Hematopoietic multipotent progenitor cell (in vitro differentiated cells): ENCODE measurements at regions not wholly inside any gene's neighbourhood (a gene's known extent, or its start where the extent isn't known, plus 50 kb on each side); places are given as distances from the start of the nearest gene placed in this dataset.

ENCODE experiments used
- DNase-seq, 3 donors: peaks; one replicate each; pipeline ENCODE4 v3.0.0-alpha.2; 2011 to 2015; ENCODE audit warnings: low read depth in 2 of 3, low spot score in 2 of 3

GRCh38 chr9:109830545-109830944 is 50.5 kb downstream of the PALM2AKAP2 start:
- DNase-seq: no peak

GRCh38 chr9:109831998-109832658 is 52.1 kb downstream of the PALM2AKAP2 start:
- no peak for DNase-seq

GRCh38 chr9:109834855-109835254 is 54.9 kb downstream of the PALM2AKAP2 start:
- no peak for DNase-seq

- no peak for DNase-seq
Observed at GRCh38 chr9:109843641-109844040, 63.6 kb downstream of the PALM2AKAP2 start.

GRCh38 chr9:109845226-109845625 is 65.2 kb downstream of the PALM2AKAP2 start:
- DNase-seq: no peak

GRCh38 chr9:109846776-109847175 is 66.8 kb downstream of the PALM2AKAP2 start:
- DNase-seq: no peak

- DNase-seq: no peak
Observed at GRCh38 chr9:109852556-109852955, 72.6 kb downstream of the PALM2AKAP2 start.

GRCh38 chr9:109855540-109855939 is 75.5 kb downstream of the PALM2AKAP2 start:
- no peak for DNase-seq

GRCh38 chr9:109856785-109857184 is 76.8 kb downstream of the PALM2AKAP2 start:
- no peak for DNase-seq

GRCh38 chr9:109857336-109857735 is 77.3 kb downstream of the PALM2AKAP2 start:
- no peak for DNase-seq

GRCh38 chr9:109859447-109859846 is 79.4 kb downstream of the PALM2AKAP2 start:
- DNase-seq: no peak

GRCh38 chr9:109860521-109860920 is 80.5 kb downstream of the PALM2AKAP2 start:
- DNase-seq: no peak

- DNase-seq: no peak
Observed at GRCh38 chr9:109861499-109861898, 81.5 kb downstream of the PALM2AKAP2 start.

GRCh38 chr9:109861918-109862317 is 81.9 kb downstream of the PALM2AKAP2 start:
- no peak for DNase-seq

- DNase-seq: no peak
Observed at GRCh38 chr9:109862452-109862851, 82.5 kb downstream of the PALM2AKAP2 start.

- DNase-seq: no peak
Observed at GRCh38 chr9:109863961-109864360, 84.0 kb downstream of the PALM2AKAP2 start.

GRCh38 chr9:109865521-109865920 is 85.5 kb downstream of the PALM2AKAP2 start:
- no peak for DNase-seq

- no peak for DNase-seq
Observed at GRCh38 chr9:109868207-109868606, 88.2 kb downstream of the PALM2AKAP2 start.

GRCh38 chr9:109868722-109869121 is 88.7 kb downstream of the PALM2AKAP2 start:
- DNase-seq: no peak

- DNase-seq: no peak
Observed at GRCh38 chr9:109870365-109870764, 90.4 kb downstream of the PALM2AKAP2 start.

- no peak for DNase-seq
Observed at GRCh38 chr9:109872901-109873300, 92.9 kb downstream of the PALM2AKAP2 start.

GRCh38 chr9:109875495-109876129 is 95.6 kb downstream of the PALM2AKAP2 start:
- DNase-seq: no peak
